Neural progenitor cell (in vitro differentiated cells): ENCODE measurements at regions not wholly inside any gene's neighbourhood (a gene's known extent, or its start where the extent isn't known, plus 50 kb on each side); places are given as distances from the start of the nearest gene placed in this dataset.

Experiments
- EZH2 ChIP-seq: fragments of 200-600 bp; sonication (generic); IDR thresholded peaks from 2 replicates; pipeline ENCODE4 v1.6.1; 2017; ENCODE audit warnings: antibody characterized with exemption, mild to moderate bottlenecking, moderate library complexity
- EZH2phosphoT487 ChIP-seq: fragments of 200-600 bp; sonication (generic); IDR thresholded peaks from 2 replicates; pipeline ENCODE4 v1.6.1; 2017; ENCODE audit warnings: antibody characterized with exemption
- TF ChIP-seq, protein P1 (sequence below): fragments of 200-600 bp; sonication (generic); IDR thresholded peaks from 2 replicates; pipeline ENCODE4 v1.5.1; 2017; ENCODE audit warnings: antibody characterized with exemption, mild to moderate bottlenecking

- TF ChIP-seq, protein P1, sequence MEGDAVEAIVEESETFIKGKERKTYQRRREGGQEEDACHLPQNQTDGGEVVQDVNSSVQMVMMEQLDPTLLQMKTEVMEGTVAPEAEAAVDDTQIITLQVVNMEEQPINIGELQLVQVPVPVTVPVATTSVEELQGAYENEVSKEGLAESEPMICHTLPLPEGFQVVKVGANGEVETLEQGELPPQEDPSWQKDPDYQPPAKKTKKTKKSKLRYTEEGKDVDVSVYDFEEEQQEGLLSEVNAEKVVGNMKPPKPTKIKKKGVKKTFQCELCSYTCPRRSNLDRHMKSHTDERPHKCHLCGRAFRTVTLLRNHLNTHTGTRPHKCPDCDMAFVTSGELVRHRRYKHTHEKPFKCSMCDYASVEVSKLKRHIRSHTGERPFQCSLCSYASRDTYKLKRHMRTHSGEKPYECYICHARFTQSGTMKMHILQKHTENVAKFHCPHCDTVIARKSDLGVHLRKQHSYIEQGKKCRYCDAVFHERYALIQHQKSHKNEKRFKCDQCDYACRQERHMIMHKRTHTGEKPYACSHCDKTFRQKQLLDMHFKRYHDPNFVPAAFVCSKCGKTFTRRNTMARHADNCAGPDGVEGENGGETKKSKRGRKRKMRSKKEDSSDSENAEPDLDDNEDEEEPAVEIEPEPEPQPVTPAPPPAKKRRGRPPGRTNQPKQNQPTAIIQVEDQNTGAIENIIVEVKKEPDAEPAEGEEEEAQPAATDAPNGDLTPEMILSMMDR: peak; percentile 42
- TF ChIP-seq EZH2 (no peak), EZH2phosphoT487 (no peak)
Observed at GRCh38 chr15:61530769-61531168, 301.7 kb upstream of the RORA start.
